Neural cell (in vitro differentiated cells): ENCODE measurements at regions not wholly inside any gene's neighbourhood (a gene's known extent, or its start where the extent isn't known, plus 50 kb on each side); places are given as distances from the start of the nearest gene placed in this dataset.

Source experiments
- H2AFZ ChIP-seq: fragments of 200-600, 300-800 bp; sonication (generic), shearing (Covaris generic); 2 replicates; pipeline ENCODE4 v1.6.0; 2014; ENCODE audit warnings: low read depth, mild to moderate bottlenecking, antibody characterized with exemption, low read length, moderate library complexity
- H3F3A ChIP-seq: fragments of 200-600 bp; shearing (Covaris generic); 2 replicates; pipeline ENCODE4 v1.6.1; 2016; ENCODE audit warnings: mild to moderate bottlenecking, moderate library complexity, mixed read lengths, antibody characterized with exemption, low read length; ENCODE audit not compliant: insufficient read depth, poor library complexity, severe bottlenecking
- H3K27ac ChIP-seq: fragments of 200-600, 300-800 bp; sonication (generic), shearing (Covaris generic); 2 replicates; pipeline ENCODE4 v1.5.1; 2014; ENCODE audit warnings: mild to moderate bottlenecking, low read length, moderate library complexity
- H3K27me3 ChIP-seq: fragments of 300-800, 200-600 bp; sonication (generic), shearing (Covaris generic); 2 replicates; pipeline ENCODE4 v1.6.0; 2014; ENCODE audit warnings: mild to moderate bottlenecking, low read depth, low read length, moderate library complexity; ENCODE audit not compliant: insufficient read depth
- H3K36me3 ChIP-seq: fragments of 300-800, 200-600 bp; sonication (generic), shearing (Covaris generic); 2 replicates; pipeline ENCODE4 v1.5.1; 2014; ENCODE audit warnings: mild to moderate bottlenecking, antibody characterized with exemption, low read length, moderate library complexity; ENCODE audit not compliant: insufficient read depth
- H3K4me2 ChIP-seq: fragments of 300-800, 200-600 bp; sonication (generic), shearing (Covaris generic); 2 replicates; pipeline ENCODE4 v1.6.0; 2014; ENCODE audit warnings: mild to moderate bottlenecking, low read length
- H3K4me3 ChIP-seq: fragments of 300-800, 200-600 bp; sonication (generic), shearing (Covaris generic); 2 replicates; pipeline ENCODE4 v1.5.1; 2014; ENCODE audit warnings: mild to moderate bottlenecking, low read length, moderate library complexity
- H3K79me2 ChIP-seq: fragments of 200-600 bp; shearing (Covaris generic); replicated peaks from 2 replicates; pipeline ENCODE4 v1.6.0; 2014; ENCODE audit warnings: mild to moderate bottlenecking, low read length, moderate library complexity; ENCODE audit not compliant: insufficient read depth
- H3K9ac ChIP-seq: fragments of 300-800, 200-600 bp; sonication (generic), shearing (Covaris generic); 2 replicates; pipeline ENCODE4 v1.6.1; 2016; ENCODE audit warnings: mild to moderate bottlenecking, low read length, mixed read lengths
- H3K9me2 ChIP-seq: fragments of 200-600 bp; shearing (Covaris generic); 2 replicates; pipeline ENCODE4 v1.6.1; 2016; ENCODE audit warnings: mild to moderate bottlenecking, low read length, mixed read lengths; ENCODE audit not compliant: insufficient read depth
- H3K9me3 ChIP-seq: fragments of 200-600, 300-800 bp; sonication (generic), shearing (Covaris generic); 2 replicates; pipeline ENCODE4 v1.6.1; 2016; ENCODE audit warnings: mild to moderate bottlenecking, mixed run types, low read length, moderate library complexity, mixed read lengths
- H4K20me1 ChIP-seq: fragments of 200-600 bp; shearing (Covaris generic); 2 replicates; pipeline ENCODE4 v1.6.1; 2016; ENCODE audit warnings: mild to moderate bottlenecking, mixed run types; ENCODE audit not compliant: insufficient read depth
- CTCF ChIP-seq: fragments of 450-650 bp; IDR thresholded peaks from 2 replicates; pipeline ENCODE4 v1.5.1; 2014; ENCODE audit warnings: antibody characterized with exemption, mild to moderate bottlenecking, moderate library complexity; ENCODE audit not compliant: poor library complexity, severe bottlenecking
- EP300 ChIP-seq: fragments of 450-650 bp; conservative IDR thresholded peaks from 2 replicates; pipeline ENCODE4 v1.6.1; 2014; ENCODE audit warnings: antibody characterized with exemption, mild to moderate bottlenecking, moderate library complexity; ENCODE audit not compliant: poor library complexity, severe bottlenecking
- EZH2 ChIP-seq: fragments of 200-600, 300-800 bp; shearing (Covaris generic), sonication (generic); IDR thresholded peaks from 2 replicates; pipeline ENCODE4 v1.6.1; 2014; ENCODE audit warnings: antibody characterized with exemption, low read length, borderline replicate concordance, mild to moderate bottlenecking; ENCODE audit not compliant: insufficient read depth, poor library complexity, severe bottlenecking
- MXI1 ChIP-seq: fragments of 450-650 bp; conservative IDR thresholded peaks from 2 replicates; pipeline ENCODE4 v1.6.1; 2014; ENCODE audit warnings: antibody characterized with exemption, mild to moderate bottlenecking; ENCODE audit not compliant: poor library complexity, severe bottlenecking
- POLR2AphosphoS5 ChIP-seq: IDR thresholded peaks from 2 replicates; pipeline ENCODE4 v1.6.1; 2012
- RAD21 ChIP-seq: fragments of 450-650 bp; conservative IDR thresholded peaks from 2 replicates; pipeline ENCODE4 v1.6.1; 2014; ENCODE audit warnings: antibody characterized with exemption, mild to moderate bottlenecking, moderate library complexity
- REST ChIP-seq: IDR thresholded peaks from 2 replicates; pipeline ENCODE4 v1.6.1; 2012; ENCODE audit warnings: borderline replicate concordance
- SMC3 ChIP-seq: fragments of 450-650 bp; conservative IDR thresholded peaks from 2 replicates; pipeline ENCODE4 v1.6.1; 2014; ENCODE audit warnings: antibody characterized with exemption, mild to moderate bottlenecking, moderate library complexity; ENCODE audit not compliant: poor library complexity
- TAF1 ChIP-seq: IDR thresholded peaks from 2 replicates; pipeline ENCODE4 v1.6.1; 2012; ENCODE audit warnings: low read depth

GRCh38 chr4:106541253-106541652 lies 172.7 kb upstream of the GIMD1 start:
- TF ChIP-seq REST (no peak), SMC3 (no peak), POLR2AphosphoS5 (no peak), RAD21 (no peak), EP300 (no peak), MXI1 (no peak), CTCF (no peak), EZH2 (no peak), TAF1 (no peak)
- no peaks in the 10 kb centered on the region for H3K27me3 ChIP-seq
- no peak overlapping the region for H3K4me2 ChIP-seq
- no peak overlapping the region for H2AFZ ChIP-seq
- H3K9ac ChIP-seq = no peak overlapping the region
- no peaks in the 10 kb centered on the region for H3K36me3 ChIP-seq
- no peaks in the 10 kb centered on the region for H3K9me3 ChIP-seq
- no peaks in the 10 kb centered on the region for H3K79me2 ChIP-seq
- H3K9me2 ChIP-seq = no peaks in the 10 kb centered on the region
- H4K20me1 ChIP-seq = no peaks in the 10 kb centered on the region
- H3K27ac ChIP-seq = no peak overlapping the region
- H3K4me3 ChIP-seq = no peak overlapping the region
- H3F3A ChIP-seq = no peaks in the 10 kb centered on the region

GRCh38 chr4:106530821-106531220 lies 162.2 kb upstream of the GIMD1 start:
- no peak for TF ChIP-seq EZH2
- Histone ChIP-seq H2AFZ (no peak overlapping the region), H3K79me2 (no peaks in the 10 kb centered on the region), H3K9me2 (no peaks in the 10 kb centered on the region), H3K9me3 (no peaks in the 10 kb centered on the region), H3K27me3 (no peaks in the 10 kb centered on the region), H3K9ac (no peak overlapping the region), H3K27ac (no peak overlapping the region), H3K36me3 (no peaks in the 10 kb centered on the region), H3K4me3 (no peak overlapping the region), H4K20me1 (no peaks in the 10 kb centered on the region), H3K4me2 (no peak overlapping the region), H3F3A (no peaks in the 10 kb centered on the region)

GRCh38 chr4:106530024-106530361 lies 161.4 kb upstream of the GIMD1 start:
- Histone ChIP-seq H3K27ac (no peak overlapping the region), H3K4me2 (no peak overlapping the region), H3K9me3 (no peaks in the 10 kb centered on the region)

More at GRCh38 chr4:106530024-106530361, 161.4 kb upstream of the GIMD1 start:
- no peak overlapping the region for H3K4me3 ChIP-seq
- H4K20me1 ChIP-seq = no peaks in the 10 kb centered on the region
- TF ChIP-seq SMC3 = no peak
- H3K79me2 ChIP-seq = no peaks in the 10 kb centered on the region
- no peaks in the 10 kb centered on the region for H3K9me2 ChIP-seq
- H3K9ac ChIP-seq = no peak overlapping the region
- H3K36me3 ChIP-seq = no peaks in the 10 kb centered on the region
- no peaks in the 10 kb centered on the region for H3K27me3 ChIP-seq
- no peak overlapping the region for H2AFZ ChIP-seq
- H3F3A ChIP-seq = no peaks in the 10 kb centered on the region
